HG02885 (cell line): ENCODE measurements at regions not wholly inside any gene's neighbourhood (a gene's known extent, or its start where the extent isn't known, plus 50 kb on each side); places are given as distances from the start of the nearest gene placed in this dataset.
"Not testable (repeated sequence)": the region's sequence is repeated elsewhere in the genome, so short reads cannot be mapped to it uniquely, and the experiment has no call there.

Source experiments
- ATAC-seq: cut with Tn5 transposase; IDR thresholded peaks from one replicate; pipeline ENCODE4 v1.9.1; 2021; ENCODE audit warnings: mild to moderate bottlenecking; ENCODE audit not compliant: unreplicated experiment, poor library complexity

DNA sequence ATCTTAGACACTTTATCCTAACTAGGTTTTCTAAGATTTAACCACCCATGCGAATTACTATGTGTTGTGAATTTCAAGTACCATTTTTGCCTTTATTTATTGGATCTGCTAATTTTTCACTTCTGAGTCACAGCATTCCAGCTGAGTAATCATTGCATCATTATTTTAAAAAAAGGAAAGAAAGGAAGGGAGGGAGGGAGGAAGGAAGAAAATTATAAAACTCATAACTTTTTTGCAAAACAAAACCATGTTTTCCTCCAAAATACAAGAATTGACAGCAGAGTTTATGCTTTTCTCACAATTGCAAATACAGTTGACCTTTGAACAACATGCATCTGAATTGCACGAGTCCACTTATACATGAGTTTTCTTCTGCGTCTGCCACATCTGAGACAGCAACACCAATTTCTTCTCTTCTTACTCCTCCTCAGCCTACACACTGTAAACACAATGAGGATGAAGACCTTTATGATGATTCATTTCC is 651.4 kb upstream of the NECTIN3 start:
- ATAC-seq = no peak

GRCh38 chr3:110423276-110423675 is 648.3 kb upstream of the NECTIN3 start:
- no peak for ATAC-seq

- ATAC-seq = no peak
Measured at GRCh38 chr3:110430146-110430545, 641.5 kb upstream of the NECTIN3 start.

DNA sequence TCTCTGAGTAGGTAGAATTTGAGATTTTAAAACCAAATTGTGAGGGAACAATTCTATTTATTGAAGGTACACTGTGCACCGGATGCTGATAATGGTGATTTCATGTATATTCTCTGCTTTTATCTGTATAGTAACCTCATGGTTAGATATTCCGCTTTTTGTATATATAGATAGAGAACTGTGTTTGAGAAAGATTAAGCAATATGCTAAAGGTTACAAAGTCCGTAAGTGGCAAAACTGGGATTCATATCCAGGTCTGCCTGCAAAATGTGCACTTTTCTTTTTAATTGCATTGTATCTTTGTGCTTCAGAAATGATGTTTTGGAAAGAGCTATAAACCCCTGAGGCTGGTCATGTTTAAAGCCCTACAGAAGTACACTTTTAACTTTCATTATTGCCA is 635.4 kb upstream of the NECTIN3 start:
- ATAC-seq = no peak

- ATAC-seq = not testable (repeated sequence)
Measured at GRCh38 chr3:110440066-110440653, 631.5 kb upstream of the NECTIN3 start.

- ATAC-seq = no peak
Measured at GRCh38 chr3:110454066-110454465, 617.5 kb upstream of the NECTIN3 start.

DNA sequence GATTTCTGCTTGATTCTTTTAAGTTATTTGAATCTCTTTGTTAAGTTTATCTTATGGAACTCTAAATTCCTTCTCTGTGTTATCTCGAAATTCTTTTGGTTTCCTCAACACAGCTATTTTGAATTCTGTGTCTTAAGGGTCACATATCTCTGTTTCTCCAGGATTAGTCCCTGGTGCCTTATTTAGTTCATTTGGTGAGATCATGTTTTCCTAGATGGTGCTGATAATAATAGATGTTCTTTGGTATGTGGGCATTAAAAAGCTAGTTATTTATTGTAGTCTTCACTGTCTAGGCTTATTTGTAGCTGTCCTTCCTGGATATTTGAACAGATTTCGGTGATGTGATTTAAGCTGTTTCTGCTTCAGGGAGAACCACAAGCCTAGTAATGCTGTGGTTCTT is 615.6 kb upstream of the NECTIN3 start:
- ATAC-seq = no peak

DNA sequence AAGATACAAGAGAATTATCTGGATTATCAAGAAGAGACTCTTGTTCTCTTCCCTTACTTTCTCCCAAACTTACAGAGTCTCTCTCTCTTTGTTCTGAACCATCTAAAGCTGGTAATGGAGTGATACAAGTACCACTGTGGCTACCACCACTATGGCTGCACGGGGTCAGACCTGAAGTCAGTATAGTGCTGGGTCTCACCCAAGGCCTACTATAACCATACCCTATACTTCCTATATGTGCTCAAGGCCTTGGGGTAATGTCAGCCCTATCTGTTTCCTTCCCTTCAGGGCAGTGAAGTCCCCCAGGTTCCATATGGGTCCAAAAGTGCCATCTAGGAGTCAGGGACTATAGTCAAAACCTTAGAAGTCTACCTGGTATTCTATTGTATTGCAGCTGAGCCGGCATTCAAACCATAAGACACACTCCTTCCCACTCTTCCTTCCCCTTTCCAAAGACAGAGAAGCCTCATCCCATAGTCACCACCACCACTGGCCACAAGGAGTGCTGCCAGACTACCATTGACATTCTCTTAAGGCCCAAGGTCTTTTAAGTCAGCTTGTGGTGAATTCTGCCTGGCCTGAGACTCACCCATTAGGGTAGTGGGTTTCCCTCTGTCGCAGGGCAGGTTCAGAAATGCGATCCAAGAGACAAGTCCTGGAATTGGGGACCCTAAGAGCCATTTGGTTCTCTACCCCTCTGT is 615.0 kb upstream of the NECTIN3 start:
- no peak for ATAC-seq

DNA sequence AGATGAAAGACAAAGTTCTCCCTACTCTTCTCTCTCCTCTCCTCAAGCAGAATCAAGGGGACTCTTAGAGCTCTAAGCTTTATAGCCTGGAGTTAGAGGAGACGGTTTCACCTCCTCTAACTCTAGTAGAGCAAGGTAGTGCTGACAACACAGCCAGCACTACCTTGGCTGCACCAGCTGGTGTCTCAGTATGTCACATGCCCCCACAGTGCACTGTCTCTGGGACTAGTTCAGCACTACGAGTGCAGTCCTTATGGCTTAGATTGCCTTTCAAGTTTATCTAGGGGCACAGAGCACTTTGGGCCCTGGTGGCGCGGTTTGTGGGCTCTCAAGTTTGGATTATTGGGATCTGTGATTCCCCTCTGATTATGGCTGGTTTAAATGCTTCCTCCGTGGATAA is 614.1 kb upstream of the NECTIN3 start:
- no peak for ATAC-seq

DNA sequence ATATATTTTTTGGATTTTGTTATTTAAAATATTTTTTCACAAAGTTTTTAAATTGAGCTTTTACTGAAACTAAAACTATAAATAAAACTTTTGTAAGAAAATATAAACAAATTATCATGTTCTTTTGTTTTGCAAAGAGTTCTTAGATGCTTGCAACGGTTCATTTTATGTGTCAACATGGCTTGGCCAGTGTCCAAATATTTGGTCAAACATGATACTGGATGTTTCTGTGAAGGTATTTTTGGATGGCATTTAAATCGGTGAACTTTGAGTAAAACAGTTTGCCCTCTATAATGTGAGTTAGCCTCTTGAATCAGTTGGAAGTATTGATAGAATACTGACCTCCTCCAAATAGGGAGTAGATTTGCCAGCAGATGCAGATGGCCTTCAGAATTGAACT is 612.6 kb upstream of the NECTIN3 start:
- ATAC-seq = no peak

DNA sequence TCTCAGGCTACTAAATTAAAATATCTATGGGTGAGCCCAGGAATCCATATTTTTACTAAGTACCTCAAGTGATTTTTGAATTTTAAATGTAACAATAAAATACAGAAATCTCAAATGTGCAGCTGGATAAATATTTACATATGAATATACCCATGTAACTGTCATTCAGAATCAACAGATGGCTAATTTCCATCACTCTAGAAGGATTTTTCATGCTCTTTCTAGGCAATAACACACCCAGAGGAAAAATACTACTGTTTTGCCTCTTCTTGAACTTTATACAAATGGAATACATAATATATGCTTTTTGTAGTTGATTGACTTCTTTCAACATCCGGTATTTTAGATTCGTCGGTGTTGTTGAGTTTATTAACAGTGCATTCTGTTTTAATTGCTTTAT is 601.3 kb upstream of the NECTIN3 start:
- ATAC-seq = no peak

DNA sequence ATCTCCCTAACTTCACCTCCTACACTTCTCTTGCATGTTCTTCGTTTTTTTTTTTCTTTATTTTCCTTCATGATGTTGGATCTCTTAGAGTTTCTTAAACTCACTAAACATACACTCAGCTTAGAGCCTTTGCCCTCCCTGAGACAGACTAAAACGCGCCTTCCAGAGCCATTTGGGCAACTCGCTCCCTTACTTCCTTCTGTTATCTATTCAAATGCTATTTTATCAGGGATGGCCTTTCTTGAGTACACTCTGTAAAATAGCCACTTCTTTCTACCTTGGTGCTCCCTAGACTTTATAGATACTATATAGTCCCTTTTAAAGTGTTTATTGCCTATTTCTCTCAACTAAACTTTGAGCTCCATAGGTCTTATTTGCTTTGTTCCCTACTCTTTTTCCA is 598.2 kb upstream of the NECTIN3 start:
- ATAC-seq = no peak

DNA sequence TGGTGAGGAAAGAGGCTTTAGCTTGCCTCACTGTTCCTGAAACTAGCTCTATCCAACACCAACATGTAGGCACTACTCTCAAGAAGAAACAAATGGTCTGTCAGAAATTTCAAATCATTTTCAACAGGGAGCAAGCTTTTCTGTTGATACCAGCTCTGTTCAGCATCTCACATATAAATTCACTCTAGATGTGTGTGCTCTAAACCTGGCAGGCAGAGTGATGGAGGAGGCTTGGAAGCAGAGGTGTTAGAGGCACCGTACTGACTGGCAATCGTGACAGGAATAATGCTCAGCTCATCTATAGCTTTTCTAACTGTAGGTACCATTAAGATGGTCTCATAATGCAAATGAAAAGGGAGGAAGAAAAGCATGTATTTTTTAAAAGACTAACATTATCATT is 597.2 kb upstream of the NECTIN3 start:
- ATAC-seq = no peak

DNA sequence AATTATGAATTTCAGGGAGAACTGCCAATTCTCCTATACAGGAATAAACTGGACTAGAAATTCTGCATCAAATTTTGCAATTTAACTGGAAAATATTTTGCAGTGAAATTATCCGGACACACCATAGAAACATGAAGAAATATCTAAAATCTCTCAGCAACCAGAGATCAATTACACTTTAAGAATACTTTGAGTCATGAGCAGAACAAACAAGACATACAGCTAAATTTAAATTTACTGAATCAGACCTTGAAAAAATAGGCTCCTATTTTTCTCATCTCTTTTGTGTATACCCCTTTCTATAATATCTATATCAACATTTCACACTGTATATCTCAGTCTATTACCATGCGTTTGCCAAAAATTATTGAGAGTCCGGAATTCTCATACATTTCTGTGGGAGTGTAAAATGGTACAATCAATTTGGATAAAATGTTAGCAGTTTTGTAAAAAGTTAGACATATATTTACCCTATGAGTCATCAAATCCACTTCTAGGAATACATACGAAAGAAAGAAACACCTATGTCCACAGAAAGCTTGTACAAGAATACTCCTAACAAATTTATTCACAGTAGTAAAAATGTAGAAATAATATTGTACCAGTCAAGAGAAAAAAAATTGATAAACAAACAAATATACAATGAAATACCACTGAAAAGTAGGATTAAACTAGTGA is 593.1 kb upstream of the NECTIN3 start:
- no peak for ATAC-seq

DNA sequence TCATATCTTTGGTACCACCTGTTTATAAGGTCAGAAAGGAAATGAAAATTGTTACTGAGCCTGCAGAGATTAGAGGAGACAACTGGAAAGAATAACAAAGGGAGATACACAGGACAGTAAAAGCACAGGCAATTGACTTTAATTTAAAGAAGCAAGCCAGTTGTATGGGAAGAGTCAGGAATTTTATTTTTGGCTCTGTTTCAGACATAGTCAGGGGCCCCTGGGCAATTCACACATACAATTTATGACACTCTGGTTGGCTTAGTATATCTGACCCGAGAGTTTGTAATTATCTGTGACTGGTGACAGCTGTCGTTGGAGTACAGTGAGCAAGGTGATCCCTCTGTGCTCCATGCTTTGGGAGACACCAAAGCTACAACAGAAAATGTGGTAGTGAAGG is 591.9 kb upstream of the NECTIN3 start:
- ATAC-seq = no peak

GRCh38 chr3:110485389-110485788 is 586.2 kb upstream of the NECTIN3 start:
- ATAC-seq = no peak

- ATAC-seq = no peak
Measured at GRCh38 chr3:110487840-110488239, 583.8 kb upstream of the NECTIN3 start.

- ATAC-seq = no peak
Measured at GRCh38 chr3:110491413-110491812, 580.2 kb upstream of the NECTIN3 start.

DNA sequence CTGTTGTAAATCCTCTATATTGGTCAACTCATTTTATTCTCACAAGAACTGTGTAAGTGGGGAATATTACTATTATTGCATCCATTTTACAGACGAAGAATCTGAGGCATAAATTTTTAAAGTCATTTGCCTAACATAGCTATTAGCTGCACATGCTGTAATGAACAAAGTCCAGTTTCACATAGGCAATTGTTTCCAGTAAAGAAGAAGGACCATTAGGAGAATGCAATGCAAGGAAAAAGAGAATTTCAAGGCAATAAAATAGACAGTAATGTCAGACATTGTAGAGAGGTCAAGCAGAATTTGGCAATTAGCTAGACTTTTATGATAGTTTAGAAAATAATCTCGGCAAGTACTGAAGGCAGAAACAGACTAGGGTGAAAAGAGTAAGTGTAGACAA is 578.7 kb upstream of the NECTIN3 start:
- ATAC-seq = no peak

GRCh38 chr3:110493438-110494092 is 578.1 kb upstream of the NECTIN3 start:
- no peak for ATAC-seq

DNA sequence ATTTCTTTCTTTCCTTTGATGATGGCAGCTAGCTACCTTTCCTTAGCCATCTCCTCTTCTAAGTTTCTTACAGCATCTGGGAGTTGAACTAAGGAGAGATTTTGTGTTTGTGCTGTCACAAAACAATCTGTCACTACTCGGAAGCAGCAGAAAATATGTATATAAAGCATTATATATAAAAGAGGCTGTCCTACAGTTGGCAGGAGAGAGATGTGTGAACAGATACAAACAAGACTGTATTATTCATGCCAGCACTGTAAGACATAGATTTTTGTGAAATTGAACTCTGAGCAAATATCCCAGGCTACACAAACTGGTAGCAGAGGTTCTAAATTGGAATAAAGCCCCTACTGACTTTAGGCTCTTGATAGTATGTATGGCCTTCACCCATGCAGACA is 577.5 kb upstream of the NECTIN3 start:
- ATAC-seq = no peak
